Ovary (tissue), 3 donors: ENCODE measurements at regions not wholly inside any gene's neighbourhood (a gene's known extent, or its start where the extent isn't known, plus 50 kb on each side); places are given as distances from the start of the nearest gene placed in this dataset.

Experiments used
- CTCF ChIP-seq, 3 donors: fragments of 450-650 bp in 2 of 3; fragments of 200-600 bp in 1 of 3; IDR thresholded peaks; one replicate each; pipeline versions ENCODE4 v1.5.1 to v1.8.0; 2016 to 2022; ENCODE audit warnings: antibody characterized with exemption in 3 of 3, mild to moderate bottlenecking in 1 of 3
- POLR2A ChIP-seq: fragments of 450-650 bp; IDR thresholded peaks from one replicate; pipeline ENCODE4 v1.6.1; 2017; ENCODE audit warnings: antibody characterized with exemption, mild to moderate bottlenecking, moderate library complexity
- donor health status: DM: no; HTN: no; CAD: no.

GRCh38 chr12:66900616-66901015, 221.7 kb upstream of the GRIP1 start:
- no peak for TF ChIP-seq CTCF (IDR thresholded peaks at IDR 0.05)
- TF ChIP-seq POLR2A, result no peak
